B cell (primary cell): ENCODE measurements at regions not wholly inside any gene's neighbourhood (a gene's known extent, or its start where the extent isn't known, plus 50 kb on each side); places are given as distances from the start of the nearest gene placed in this dataset.

Experiments used
- EZH2 ChIP-seq: IDR thresholded peaks from 2 replicates; pipeline ENCODE4 v1.6.1; 2012; ENCODE audit warnings: borderline replicate concordance, low read depth, mild to moderate bottlenecking, moderate library complexity, low read length; ENCODE audit not compliant: insufficient read depth, poor library complexity, severe bottlenecking
- TF ChIP-seq, protein P1 (sequence below): fragments of 200-600 bp; IDR thresholded peaks from one replicate; pipeline ENCODE4 v1.8.0; 2022; ENCODE audit warnings: antibody characterized with exemption, mild to moderate bottlenecking

DNA sequence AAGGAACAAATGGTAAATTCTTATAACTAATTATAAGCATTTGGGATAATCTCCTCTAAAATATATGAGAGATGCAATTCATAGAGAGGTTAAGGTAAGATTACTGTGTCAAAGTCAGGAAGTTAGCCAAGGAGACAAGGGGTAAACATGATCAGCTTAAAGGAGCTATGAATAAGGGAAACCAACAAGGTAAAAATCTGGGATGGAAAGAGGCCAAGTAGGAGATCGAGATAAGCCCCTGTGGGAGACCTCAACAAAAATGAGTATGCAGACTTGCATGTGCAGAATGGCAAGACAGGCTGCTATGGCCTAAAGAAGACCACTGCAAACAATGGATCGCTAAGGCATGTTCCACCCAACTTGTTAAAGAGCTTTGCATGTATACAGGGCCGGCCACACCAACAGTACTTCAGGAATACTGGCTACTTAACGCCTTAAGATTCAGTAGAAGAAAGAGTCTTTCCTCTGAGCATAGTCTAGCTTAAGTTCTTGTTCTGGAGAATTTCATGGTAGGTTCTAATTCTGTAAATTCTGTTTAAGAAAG, 738.6 kb downstream of the GALC start:
- TF ChIP-seq, protein P1, sequence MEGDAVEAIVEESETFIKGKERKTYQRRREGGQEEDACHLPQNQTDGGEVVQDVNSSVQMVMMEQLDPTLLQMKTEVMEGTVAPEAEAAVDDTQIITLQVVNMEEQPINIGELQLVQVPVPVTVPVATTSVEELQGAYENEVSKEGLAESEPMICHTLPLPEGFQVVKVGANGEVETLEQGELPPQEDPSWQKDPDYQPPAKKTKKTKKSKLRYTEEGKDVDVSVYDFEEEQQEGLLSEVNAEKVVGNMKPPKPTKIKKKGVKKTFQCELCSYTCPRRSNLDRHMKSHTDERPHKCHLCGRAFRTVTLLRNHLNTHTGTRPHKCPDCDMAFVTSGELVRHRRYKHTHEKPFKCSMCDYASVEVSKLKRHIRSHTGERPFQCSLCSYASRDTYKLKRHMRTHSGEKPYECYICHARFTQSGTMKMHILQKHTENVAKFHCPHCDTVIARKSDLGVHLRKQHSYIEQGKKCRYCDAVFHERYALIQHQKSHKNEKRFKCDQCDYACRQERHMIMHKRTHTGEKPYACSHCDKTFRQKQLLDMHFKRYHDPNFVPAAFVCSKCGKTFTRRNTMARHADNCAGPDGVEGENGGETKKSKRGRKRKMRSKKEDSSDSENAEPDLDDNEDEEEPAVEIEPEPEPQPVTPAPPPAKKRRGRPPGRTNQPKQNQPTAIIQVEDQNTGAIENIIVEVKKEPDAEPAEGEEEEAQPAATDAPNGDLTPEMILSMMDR, result no peak
- TF ChIP-seq EZH2, result no peak
